ENCODE measurements at regions not wholly inside any gene's neighbourhood (a gene's known extent, or its start where the extent isn't known, plus 50 kb on each side); places are given as distances from the start of the nearest gene placed in this dataset.

DNA sequence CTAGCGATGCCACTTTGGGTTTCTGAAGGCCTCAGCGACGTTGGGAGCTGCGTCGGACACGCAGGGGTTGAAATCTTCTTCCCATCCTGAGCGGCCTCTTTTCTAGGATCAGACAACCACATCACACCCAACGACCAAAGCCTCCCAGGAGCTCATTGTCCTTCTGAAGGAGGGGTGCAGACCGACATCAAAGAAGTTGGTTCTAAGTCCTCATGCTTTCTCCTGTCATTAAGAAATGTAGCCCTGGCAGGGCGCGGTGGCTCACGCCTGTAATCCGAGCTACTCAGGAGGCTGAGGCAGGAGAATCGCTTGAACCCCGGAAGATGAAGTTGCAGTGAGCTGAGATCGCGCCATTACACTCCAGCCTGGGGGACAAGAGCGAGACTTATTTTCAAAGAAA, 1681.9 kb downstream of the TP53TG3F start:
- no peak for FAIRE-seq
- dilution Hi-C loops (cut with MboI; ENCODE audit: extremely low pct_ligation_motif_present, low sequenced_read_pairs), result no loop called here
- H3K9me3 ChIP-seq (ENCODE audit: control insufficient read depth, low read depth, low read length), result peaks cover 6% of the 10 kb centered on the region

GRCh38 chr16:35142147-35142808, 1682.9 kb downstream of the TP53TG3F start:
- Histone ChIP-seq H3K27me3 (ENCODE audit: control insufficient read depth, extremely low read depth, insufficient read depth, low read length) (no peaks in the 10 kb centered on the region), H3K27ac (ENCODE audit: control insufficient read depth, insufficient read depth, low read length) (no peak overlapping the region), H3K4me1 (ENCODE audit: control insufficient read depth, extremely low read depth, insufficient read depth, low read length) (no peaks in the 10 kb centered on the region), H2AFZ (ENCODE audit: control insufficient read depth, low read length) (no peak overlapping the region), H3K9me3 (ENCODE audit: control insufficient read depth, low read depth, low read length) (peaks cover 6% of the 10 kb centered on the region), H3K9me1 (ENCODE audit: control insufficient read depth, extremely low read depth, insufficient read depth, low read length) (no peaks in the 10 kb centered on the region), H3K79me2 (ENCODE audit: control insufficient read depth, insufficient read depth, low read length) (no peaks in the 10 kb centered on the region), H3K36me3 (ENCODE audit: control insufficient read depth in 2 of 2, extremely low read depth in 1 of 2, insufficient read depth in 2 of 2, low read length in 2 of 2) (no peaks in the 10 kb centered on the region), H3K9ac (ENCODE audit: control insufficient read depth, extremely low read depth, insufficient read depth, low read length) (no peak overlapping the region), H3K4me2 (ENCODE audit: control insufficient read depth, extremely low read depth, insufficient read depth, low read depth, low read length) (no peak overlapping the region), H3K4me3 (ENCODE audit: control insufficient read depth in 2 of 3, extremely low read depth in 1 of 3, insufficient read depth in 2 of 3, low read depth in 1 of 3, low read length in 3 of 3) (no peak overlapping the region), H4K20me1 (ENCODE audit: control insufficient read depth, extremely low read depth, insufficient read depth, low read length) (no peaks in the 10 kb centered on the region)
- FAIRE-seq (no peak), DNase-seq (ENCODE audit: low read depth, low spot score) (no peak)
- dilution Hi-C loops (cut with MboI; ENCODE audit: extremely low pct_ligation_motif_present, low sequenced_read_pairs), result no loop called here
- no peak for TF ChIP-seq EZH2 (IDR thresholded peaks at IDR 0.05; ENCODE audit: low read length)
- TF ChIP-seq, protein P1, sequence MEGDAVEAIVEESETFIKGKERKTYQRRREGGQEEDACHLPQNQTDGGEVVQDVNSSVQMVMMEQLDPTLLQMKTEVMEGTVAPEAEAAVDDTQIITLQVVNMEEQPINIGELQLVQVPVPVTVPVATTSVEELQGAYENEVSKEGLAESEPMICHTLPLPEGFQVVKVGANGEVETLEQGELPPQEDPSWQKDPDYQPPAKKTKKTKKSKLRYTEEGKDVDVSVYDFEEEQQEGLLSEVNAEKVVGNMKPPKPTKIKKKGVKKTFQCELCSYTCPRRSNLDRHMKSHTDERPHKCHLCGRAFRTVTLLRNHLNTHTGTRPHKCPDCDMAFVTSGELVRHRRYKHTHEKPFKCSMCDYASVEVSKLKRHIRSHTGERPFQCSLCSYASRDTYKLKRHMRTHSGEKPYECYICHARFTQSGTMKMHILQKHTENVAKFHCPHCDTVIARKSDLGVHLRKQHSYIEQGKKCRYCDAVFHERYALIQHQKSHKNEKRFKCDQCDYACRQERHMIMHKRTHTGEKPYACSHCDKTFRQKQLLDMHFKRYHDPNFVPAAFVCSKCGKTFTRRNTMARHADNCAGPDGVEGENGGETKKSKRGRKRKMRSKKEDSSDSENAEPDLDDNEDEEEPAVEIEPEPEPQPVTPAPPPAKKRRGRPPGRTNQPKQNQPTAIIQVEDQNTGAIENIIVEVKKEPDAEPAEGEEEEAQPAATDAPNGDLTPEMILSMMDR (optimal IDR thresholded peaks at IDR 0.05 in 1 of 3, IDR thresholded peaks at IDR 0.05 in 1 of 3, conservative IDR thresholded peaks at IDR 0.05 in 1 of 3; ENCODE audit: extremely low read depth in 1 of 3, insufficient read depth in 2 of 3, low read length in 3 of 3), result no peak

More for the DNA sequence above, 1681.9 kb downstream of the TP53TG3F start:
- H3K9me1 ChIP-seq (ENCODE audit: control insufficient read depth, extremely low read depth, insufficient read depth, low read length), result no peaks in the 10 kb centered on the region
- no peak for TF ChIP-seq EZH2 (IDR thresholded peaks at IDR 0.05; ENCODE audit: low read length)
- TF ChIP-seq, protein P1 (optimal IDR thresholded peaks at IDR 0.05 in 1 of 3, IDR thresholded peaks at IDR 0.05 in 1 of 3, conservative IDR thresholded peaks at IDR 0.05 in 1 of 3; ENCODE audit: extremely low read depth in 1 of 3, insufficient read depth in 2 of 3, low read length in 3 of 3), result no peak
- no peak overlapping the region for H3K4me2 ChIP-seq (ENCODE audit: control insufficient read depth, extremely low read depth, insufficient read depth, low read depth, low read length)
- no peak overlapping the region for H3K4me3 ChIP-seq (ENCODE audit: control insufficient read depth in 2 of 3, extremely low read depth in 1 of 3, insufficient read depth in 2 of 3, low read depth in 1 of 3, low read length in 3 of 3)
- no peaks in the 10 kb centered on the region for H3K79me2 ChIP-seq (ENCODE audit: control insufficient read depth, insufficient read depth, low read length)
- no peaks in the 10 kb centered on the region for H3K36me3 ChIP-seq (ENCODE audit: control insufficient read depth in 2 of 2, extremely low read depth in 1 of 2, insufficient read depth in 2 of 2, low read length in 2 of 2)
- no peak overlapping the region for H3K27ac ChIP-seq (ENCODE audit: control insufficient read depth, insufficient read depth, low read length)
- no peaks in the 10 kb centered on the region for H3K4me1 ChIP-seq (ENCODE audit: control insufficient read depth, extremely low read depth, insufficient read depth, low read length)
- H3K27me3 ChIP-seq (ENCODE audit: control insufficient read depth, extremely low read depth, insufficient read depth, low read length), result no peaks in the 10 kb centered on the region
- no peak for DNase-seq (ENCODE audit: low read depth, low spot score)
- H2AFZ ChIP-seq (ENCODE audit: control insufficient read depth, low read length), result no peak overlapping the region
- no peak overlapping the region for H3K9ac ChIP-seq (ENCODE audit: control insufficient read depth, extremely low read depth, insufficient read depth, low read length)
- no peaks in the 10 kb centered on the region for H4K20me1 ChIP-seq (ENCODE audit: control insufficient read depth, extremely low read depth, insufficient read depth, low read length)

Measured in keratinocyte (primary cell).